ENCODE measurements at regions not wholly inside any gene's neighbourhood (a gene's known extent, or its start where the extent isn't known, plus 50 kb on each side); places are given as distances from the start of the nearest gene placed in this dataset.
A peak's percentile ranks its signal among the peaks of the same experiment; 100 is the strongest.

DNA sequence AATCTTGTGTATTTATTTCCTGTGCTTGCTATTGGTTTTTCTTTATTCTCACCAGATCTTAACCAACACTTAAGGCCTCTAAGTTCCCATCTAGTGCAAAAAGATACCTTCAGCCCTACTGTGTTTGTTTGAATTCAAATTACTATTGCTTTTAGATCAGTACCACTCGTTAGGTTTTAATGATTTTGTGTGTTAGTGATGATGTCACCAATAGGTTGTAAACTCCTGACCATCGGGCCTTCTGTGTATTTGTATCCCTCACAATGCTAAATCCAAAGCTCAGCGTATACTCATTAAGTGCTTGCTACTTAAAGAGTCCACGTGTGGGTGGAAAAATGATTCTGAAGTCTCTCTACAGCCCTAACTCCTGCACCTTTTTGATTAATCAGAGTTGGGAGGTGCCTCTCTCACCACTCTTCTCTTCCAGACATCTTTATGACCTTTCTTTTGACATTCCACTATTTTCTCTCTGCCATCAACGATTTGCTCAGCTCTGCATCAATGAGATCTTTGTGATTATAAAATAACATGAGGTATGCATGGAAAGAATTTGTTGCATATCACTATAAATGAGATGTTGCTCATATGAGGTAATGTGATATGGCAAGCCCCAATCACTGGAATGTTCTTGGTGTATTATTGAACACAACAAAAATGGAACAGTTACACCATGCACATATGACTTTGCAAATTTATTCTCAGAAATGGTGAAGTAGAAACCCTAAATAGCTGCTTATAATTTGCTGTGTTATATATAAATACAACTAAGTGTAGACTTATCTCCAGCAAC is 55.1 kb upstream of the LAMA2 start:
- no peak for DNase-seq

DNA sequence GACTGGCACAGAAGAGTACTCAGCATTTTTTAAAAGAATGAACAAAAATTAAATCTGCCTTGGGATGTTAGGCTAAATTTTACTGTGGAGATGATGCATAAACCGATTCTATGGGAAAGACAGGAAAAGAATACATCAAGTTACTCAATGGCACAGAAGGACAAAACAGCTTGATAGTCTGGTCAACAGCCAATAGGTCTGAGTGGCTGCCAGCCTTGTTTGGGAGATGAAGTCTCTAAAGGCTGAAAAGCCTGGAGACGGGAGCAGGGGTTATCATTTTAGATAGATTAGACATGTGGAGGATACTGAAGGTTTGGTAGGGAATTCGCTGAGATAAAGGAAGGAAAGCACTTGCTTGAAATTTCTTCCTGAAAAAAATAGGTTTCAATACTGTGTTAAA is 56.3 kb upstream of the LAMA2 start:
- no peak for DNase-seq

DNA sequence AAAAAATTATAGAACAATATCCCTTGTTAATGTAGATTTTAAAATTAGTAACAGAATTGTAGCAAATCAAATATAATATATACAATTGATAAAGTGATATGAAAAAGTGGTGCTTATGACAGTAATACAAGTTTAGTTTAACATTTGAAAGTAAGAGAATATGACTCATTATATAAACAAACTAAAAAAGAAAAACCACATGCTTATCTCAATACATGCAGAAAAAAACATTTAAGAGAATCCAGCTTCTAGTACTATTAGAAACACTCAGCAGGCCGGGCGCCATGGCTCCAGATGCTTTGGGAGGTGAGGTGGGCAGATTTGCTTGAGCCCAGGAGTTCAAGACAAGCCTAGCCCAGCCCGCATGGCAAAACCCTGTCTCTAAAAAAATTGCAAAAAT is 60.7 kb upstream of the LAMA2 start:
- no peak for DNase-seq

DNA sequence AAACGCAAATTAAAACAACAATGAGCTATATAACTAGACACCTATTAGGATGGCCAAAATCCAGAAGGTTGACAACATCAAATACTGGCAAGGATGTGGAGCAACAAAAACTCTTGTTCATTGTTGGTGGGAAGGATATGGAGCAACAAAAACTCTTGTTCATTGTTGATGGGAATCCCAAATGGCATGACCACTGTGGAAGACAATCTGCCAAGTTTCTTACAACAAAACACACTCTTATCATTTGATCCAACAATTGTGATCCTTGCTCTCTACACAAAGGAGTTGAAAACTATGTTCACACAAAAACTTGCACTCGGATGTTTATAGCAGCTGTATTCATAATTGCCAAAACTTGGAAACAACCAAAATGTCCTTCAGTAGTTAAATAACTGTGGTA is 61.8 kb upstream of the LAMA2 start:
- DNase-seq: no peak

DNA sequence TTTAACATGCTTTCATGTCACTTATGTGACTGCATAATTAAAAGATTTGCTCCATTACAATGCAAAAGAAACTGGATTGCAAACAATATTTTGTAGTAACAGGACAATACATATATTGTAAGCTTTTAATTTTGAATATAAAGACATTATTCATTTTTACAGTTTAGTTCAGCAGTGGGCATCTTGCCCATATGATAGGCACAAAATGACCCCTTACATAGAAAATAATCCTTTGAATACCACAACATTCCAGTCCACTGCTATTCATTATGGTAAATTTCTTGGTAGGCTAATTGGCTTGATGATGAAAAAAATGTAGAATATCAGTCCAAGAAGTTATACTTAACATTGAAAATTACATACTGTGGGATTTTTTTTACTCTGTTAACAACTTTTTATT is 74.1 kb upstream of the LAMA2 start:
- no peak for DNase-seq

DNA sequence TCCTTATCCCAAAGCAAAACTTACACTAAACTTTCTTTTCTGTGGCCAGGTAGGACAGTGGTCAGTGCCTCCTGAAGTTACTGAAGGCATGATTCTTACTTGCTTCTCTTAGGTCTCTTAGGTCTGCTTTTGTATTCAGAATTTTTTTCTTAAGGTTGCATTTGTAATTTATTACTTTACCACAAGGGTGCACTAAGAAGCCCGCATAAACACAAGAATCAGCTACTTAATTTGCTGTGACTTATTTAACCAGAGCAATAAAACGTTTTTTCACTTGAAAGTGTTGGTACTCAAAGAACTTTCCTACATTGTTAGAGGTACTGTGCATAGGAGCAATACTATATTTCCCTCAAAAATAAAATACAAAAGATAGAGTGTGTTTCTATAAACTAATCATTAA is 75.4 kb upstream of the LAMA2 start:
- DNase-seq: no peak

DNA sequence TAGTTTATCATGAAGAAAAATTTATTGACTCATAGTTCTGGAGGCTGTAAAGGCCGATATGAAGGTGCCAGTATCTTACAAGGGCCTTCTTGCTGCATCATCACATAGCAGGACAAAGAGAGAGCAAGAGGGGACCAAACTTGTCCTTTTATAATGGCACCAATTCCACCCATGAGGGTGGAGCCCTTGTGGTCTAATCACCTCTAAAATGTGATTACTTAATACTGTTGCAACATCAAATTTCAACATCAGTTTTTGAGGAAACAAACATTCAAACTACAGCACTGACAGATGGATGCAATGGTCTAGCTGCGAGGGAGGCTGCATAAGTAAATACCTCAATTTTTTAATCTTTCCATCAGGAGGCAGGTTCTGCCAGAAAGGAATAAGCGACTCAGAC is 76.7 kb upstream of the LAMA2 start:
- DNase-seq: peak; percentile 12

DNA sequence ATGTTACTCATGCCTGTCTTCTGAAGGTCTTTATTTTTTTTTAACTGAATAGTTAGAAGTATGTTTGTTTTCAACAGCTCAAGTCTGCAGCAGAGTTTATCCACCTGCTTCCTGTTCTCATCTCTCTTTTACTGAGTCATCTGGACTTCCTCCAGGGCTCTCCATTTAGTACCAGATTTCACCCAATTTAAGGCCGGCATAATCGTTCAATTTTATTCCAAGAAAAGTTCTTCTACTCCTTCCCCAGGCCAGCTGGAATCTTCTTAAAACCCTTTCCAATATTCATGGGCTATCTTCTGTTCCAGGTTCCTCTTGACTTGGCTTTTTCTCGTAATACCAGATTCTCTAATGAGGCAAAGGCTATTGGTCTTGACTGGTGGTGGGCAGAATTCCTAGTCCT is 79.0 kb upstream of the LAMA2 start:
- DNase-seq: no peak

DNA sequence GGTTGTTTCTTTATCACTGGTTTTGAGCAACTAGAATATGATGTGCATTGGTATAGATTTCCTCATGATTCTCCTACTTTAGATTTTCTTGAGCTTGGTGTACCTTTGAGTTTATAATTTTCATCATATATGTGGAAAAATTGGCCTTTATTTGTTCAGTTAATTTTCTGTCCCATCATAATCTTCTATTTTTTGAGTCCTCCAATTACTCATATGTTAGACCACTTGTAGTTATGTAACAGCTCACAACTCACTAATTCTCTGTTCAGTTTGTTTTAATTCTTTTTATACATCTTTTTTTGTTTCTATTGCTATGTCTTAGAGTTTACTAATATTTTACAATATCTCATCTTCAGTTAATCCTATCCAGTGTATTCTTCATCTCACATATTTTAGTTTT is 81.3 kb upstream of the LAMA2 start:
- DNase-seq: no peak

DNA sequence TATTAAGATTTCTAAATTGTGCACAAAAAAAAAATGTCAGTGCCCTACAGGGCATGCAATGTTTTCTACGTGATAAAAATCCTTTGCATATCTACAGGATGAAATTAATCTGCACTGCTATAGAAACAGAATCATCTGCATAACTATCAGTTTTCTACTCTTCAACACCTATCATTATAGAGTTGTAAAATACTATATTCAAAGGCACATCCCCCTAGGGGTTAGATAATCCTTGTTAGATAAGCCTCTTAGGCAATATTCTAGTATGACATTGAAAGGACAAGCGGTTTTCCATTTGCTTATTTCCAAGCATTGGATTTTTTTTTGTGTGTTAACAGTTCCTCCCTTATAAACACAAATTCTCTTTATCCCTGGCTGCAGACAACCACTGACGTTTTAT is 98.7 kb upstream of the LAMA2 start:
- DNase-seq: no peak

DNA sequence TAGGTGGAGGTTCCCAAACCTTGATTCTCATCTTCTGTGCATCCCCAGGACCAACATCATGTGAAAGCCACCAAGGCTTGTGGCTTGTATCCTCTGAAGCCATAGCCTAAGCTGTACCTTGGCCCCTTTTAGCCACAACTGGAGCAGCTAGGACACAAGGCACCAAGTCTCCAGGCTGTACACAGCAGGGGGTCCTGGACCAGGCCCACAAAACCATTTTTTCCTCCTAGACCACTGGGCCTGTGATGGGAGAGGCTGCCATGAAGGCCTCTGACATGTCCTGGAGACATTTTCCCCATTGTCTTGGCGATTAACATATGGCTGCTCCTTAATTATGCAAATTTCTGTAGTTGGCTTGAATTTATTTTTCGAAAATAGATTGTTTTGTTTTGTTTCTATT is 114.8 kb upstream of the LAMA2 start:
- no peak for DNase-seq

DNA sequence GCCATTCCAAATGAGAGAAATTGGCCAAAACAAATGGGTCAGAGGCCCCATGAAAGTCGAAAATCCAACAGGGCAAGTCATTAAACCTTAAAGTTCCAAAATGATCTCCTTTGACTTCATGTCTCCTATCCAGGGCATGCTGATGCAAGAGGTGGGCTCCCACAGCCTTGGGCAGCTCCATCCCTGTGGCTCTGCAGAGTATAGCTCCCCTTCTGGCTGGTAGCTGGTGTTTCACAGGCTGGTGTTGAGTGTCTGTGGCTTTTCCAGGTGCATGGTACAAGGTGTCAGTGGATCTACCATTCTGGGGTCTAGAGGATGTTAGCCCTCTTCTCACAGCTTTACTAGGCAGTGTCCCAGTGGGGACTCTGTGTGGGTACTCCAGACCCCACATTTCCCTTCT is 115.2 kb upstream of the LAMA2 start:
- no peak for DNase-seq

DNA sequence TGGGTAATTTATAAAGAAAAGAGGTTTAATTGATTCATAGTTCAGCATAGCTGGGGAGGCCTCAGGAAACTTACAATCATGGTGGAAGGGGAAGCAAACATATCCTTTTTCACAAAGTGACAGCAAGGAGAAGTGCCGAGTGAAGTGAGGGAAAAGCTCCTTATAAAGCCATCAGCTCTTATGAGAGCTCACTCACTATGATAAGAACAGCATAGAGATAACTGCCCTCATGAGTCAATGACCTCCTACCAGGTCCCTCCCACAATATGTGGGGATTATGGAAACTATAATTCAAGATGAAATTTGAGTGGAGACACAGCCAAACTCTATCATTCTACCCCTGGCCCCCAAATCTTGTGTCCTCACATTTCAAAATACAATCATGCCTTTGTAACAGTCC is 115.8 kb upstream of the LAMA2 start:
- DNase-seq: no peak

DNA sequence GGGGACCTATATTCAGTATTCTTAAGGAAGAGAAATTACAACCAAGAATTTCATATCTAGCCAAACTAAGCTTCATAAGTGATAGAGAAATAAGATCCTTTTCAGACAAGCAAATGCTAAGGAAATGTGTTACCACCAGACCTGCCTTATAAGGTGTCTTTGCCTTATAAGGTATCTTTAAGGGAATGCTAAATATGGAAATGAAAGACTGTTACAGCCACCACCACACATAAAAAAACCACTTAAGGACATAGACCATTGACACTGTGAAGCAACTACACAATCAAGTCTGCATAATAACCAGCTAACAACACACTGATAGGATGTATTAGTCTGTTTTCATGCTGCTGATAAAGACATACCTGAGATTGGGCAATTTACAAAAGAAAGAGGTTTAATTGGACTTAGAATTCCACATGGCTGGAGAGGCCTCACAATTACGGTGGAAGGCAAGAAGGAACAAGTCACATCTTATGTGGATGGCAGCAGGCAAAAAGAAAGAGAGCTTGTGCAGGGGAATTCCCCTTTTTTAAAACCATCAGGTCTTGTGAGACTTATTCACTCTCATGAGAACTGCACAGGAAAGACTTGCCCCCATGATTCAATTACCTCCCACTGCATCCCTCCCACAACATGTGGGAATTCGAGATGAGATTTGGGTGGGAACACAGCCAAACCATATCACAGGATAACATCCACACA is 119.2 kb upstream of the LAMA2 start:
- DNase-seq: no peak

DNA sequence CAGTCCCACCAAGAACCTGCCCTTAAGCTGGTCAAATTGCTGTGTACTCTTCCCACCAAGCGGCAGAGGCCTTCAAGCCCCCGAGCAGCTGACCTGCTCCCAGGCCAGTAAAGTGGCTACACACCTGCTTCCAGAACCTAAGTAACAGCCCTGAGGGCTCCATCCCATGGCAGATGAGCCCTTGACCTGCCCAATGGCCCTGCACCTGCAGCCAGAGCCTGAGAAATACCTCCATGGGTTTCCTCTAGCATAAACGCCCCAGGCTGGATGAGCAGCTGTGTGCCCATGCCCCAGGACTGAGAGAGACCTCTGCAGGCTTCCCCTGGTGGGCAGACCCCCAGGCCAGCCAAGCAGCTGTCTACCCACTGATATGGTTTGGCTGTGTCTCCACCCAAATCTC is 123.0 kb upstream of the LAMA2 start:
- no peak for DNase-seq

DNA sequence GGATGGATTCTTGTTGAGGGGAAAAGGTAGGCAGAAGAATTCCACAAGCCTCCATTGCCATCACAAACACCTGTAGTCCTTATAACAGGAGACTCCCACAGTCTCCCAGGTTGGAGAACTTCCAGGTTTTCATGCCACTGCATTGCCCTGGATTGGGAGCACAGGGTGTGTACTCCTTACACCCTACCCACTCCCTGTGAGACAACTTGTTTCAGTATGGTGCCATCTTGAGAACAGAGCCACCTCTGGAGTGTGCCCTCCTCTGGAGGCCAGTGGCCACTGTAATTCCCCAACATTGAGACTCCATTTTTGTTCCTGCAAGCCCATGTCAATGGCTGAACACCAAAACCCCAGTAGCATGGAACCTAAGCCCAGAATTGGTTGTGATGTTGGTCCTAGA is 123.5 kb upstream of the LAMA2 start:
- DNase-seq: no peak

DNA sequence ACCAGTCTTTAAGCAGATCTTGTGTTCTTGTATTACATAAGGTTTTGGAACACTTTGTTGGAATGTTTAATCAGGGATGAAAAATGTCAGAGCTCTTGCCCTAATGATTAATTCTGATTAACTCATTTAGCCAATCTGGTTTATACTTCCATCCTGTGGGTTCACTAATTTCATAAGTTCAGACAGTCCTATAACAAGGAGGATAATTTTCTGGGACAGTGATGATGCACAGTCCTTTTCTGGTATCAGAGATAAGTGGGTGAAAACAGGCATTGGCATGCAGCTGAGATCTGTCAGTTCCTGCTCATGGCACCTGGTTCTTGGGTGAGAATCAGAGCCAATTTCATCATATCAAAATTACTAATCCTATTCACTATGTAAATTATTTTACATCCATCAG is 125.0 kb upstream of the LAMA2 start:
- no peak for DNase-seq

DNA sequence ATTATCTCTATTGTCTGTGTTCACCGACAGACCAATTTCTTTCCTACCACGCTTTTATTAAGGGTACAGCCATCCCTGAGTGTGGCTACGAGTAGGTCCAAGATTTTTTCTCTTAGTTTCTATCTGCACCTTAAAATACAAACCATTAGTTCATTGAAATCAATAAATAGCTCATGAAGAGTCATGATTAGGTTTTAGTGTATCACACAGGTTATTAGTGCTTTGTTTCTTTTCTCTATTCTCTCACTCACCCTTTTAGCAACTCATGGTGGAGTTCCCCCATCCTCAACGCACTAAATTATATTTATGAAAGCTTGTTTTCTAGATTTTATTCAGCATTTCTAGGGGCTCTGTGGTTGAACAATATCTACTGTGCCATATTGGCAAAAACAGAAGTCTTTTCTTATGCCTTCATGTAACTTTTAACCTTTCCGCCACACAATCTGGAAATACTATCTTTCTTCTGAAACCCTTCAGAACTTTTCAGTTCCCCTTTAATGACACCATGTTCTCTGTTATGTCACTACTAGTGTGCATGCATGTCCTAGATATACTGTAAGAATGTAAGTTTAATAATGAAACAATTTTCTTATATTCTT is 128.2 kb upstream of the LAMA2 start:
- no peak for DNase-seq

DNA sequence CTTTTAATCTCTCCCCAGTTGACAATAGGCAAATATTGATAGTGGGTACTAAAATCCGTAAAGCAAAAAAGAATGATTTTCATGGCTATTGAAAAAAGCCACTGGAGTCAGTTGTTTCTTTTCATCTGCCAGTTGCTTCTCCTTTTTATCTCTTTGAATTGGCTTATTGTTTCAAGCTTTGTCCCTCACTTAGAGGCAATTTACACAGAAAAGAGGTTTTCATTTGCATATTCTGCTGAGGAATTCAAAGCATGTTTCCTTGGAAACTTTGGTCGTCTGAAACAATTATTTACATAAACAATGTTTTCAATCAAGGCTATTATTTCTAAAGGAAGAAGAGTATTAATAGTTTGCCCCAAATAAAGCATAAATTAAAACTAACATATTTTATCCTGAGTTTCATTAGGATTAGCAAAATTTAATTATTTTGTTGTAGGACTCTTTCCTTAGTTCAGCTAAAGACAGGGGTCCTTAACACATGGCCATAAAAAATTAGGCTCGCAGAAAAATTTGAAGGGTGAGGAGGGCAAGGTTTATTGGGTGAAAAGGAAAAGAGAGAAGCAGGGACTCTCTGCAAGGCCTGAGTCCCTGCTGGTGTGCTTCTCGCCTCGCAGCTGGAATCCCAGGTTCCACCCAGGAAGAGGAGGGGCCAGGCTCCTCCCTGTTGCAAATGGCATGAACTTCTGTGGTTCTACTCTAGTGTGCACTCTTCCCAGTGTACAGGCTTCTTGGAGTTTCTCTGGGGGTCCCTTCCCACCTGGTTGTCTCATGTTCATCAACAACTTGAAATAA is 138.8 kb upstream of the LAMA2 start:
- DNase-seq: no peak

DNA sequence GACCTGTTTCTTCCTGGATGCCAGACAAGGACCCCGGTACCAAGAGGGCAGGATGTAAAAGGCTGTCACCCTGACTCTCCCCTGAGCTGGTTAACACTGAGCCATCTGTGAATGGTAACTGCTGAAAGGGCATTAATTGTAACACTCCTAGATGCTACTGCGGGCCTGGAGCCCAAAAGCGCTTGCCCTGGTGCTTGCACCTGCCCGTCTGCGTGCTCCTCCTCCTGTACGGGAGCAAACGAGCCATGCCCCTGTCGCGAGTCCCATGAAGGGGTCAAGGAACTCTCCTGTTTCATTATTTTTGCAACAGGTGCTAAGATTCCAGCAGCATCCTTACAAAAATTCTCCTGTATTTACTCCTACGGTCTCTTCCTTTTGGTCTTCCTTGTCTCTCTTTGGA is 140.0 kb upstream of the LAMA2 start:
- no peak for DNase-seq

DNA sequence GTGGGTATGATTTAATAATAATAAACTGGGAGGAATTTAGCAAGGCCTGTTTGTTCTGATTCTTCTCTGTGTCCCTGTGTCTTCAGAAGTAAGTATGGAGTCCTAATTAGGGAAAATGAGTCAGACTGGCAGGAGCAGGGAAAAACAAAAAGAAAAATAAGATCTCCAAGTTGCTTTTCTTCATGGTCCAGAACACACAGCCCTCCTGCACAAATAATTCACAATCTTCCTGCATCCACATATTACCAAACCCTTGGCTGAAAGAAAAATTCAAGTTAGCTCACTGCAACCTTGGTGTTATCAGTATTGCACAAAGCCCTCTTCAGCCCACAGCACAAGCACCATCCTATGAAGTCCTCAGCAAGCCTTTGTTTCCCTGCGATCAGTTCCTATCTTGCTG is 142.0 kb upstream of the LAMA2 start:
- no peak for DNase-seq

DNA sequence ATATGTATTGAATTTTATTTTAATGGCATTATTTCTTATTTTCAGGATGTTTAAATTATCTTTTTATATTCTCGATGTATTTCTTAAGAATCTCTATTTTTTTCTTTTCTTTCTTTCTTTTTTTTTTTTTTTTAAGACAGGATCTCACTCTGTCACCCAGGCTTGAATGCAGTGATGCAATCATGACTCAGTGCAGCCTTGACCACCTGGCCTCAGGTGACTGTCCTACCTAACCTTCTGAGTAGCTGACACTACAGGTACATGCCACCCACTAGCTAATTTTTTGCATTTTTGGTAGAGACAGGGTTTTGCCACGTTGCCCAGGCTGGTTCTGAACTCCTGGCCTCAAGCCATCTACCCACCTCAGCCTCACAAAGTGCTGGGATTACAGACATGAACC is 143.8 kb upstream of the LAMA2 start:
- DNase-seq: no peak

DNA sequence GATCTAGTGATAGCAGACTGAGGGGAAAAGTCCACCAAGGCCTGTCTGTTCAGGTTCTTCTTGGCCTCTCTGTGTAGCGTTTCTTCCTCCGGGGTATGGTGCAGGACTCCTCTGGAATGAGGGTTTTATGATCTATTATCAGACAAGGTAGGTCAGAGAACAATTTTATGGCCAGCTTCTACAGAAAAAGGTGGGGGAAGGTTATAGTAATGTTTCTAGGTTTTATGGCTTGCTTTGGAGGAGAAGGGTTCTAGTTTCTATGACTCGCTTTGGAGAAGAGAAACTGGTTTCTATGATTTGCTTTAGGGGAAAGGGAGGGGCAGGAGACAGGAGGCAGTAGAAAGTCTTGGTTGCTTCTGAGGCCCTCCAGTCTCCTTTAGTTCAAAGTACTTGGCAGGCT is 144.8 kb upstream of the LAMA2 start:
- no peak for DNase-seq

DNA sequence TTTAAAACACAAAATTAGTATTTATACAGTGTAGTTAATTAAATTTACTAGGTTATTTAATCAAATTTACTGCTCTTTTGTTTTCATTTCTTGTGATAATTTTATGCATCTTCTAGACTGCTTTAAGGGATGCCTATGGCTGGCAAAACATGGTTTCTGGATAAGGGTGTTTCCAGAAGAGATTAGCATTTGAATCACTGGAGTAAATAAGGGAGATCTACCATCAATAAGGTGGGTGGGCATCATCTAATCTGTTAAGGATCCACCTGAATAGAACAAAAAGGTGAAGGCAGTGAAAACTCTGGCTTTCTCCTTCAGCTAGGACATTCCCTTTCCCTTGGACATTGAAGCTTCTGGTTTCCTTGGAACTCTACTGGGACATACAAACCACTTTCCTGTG is 146.2 kb upstream of the LAMA2 start:
- DNase-seq: no peak

Measured in inflammatory macrophage treated with lipopolysaccharide for 4 hours (primary cell).